ENCODE measurements at regions not wholly inside any gene's neighbourhood (a gene's known extent, or its start where the extent isn't known, plus 50 kb on each side); places are given as distances from the start of the nearest gene placed in this dataset.
"Not testable (repeated sequence)": the region's sequence is repeated elsewhere in the genome, so short reads cannot be mapped to it uniquely, and the experiment has no call there.

- WGBS, result no CpG with 5 or more reads among the region's 1 CpG
- no peaks in the 10 kb centered on the region for H3K79me1 ChIP-seq (replicated peaks; ENCODE audit: low read length, poor library complexity, severe bottlenecking)
These were observed 176.6 kb upstream of the TAB2 start for GRCh38 chr6:149140910-149141290.

GRCh38 chr6:149142924-149143429, 174.5 kb upstream of the TAB2 start:
- Histone ChIP-seq H3K9me3 (ENCODE audit: control insufficient read depth, low read length) (no peaks in the 10 kb centered on the region), H2AK5ac (ENCODE audit: low read length, severe bottlenecking) (no peak overlapping the region), H4K91ac (ENCODE audit: low read length) (no peak overlapping the region), H3K79me1 (replicated peaks; ENCODE audit: low read length, poor library complexity, severe bottlenecking) (no peaks in the 10 kb centered on the region), H3K23ac (ENCODE audit: low read length in 2 of 2) (no peak overlapping the region), H4K8ac (ENCODE audit: low read length) (no peak overlapping the region), H3K4me3 (ENCODE audit: insufficient read depth in 1 of 2, low read depth in 1 of 2, low read length in 2 of 2) (no peak overlapping the region), H3K4me2 (ENCODE audit: low read length, poor library complexity, severe bottlenecking) (no peak overlapping the region), H3K27ac (ENCODE audit: low read length, poor library complexity, severe bottlenecking) (no peak overlapping the region), H3K36me3 (ENCODE audit: control insufficient read depth in 1 of 2, insufficient read depth in 2 of 2, low read depth in 1 of 2, low read length in 2 of 2) (no peaks in the 10 kb centered on the region), H3K4ac (ENCODE audit: low read depth in 1 of 2, low read length in 2 of 2) (no peak overlapping the region), H3K4me1 (ENCODE audit: control insufficient read depth, insufficient read depth, low read depth, low read length) (no peaks in the 10 kb centered on the region), H3K27me3 (ENCODE audit: control insufficient read depth in 1 of 2, insufficient read depth in 1 of 2, low read length in 2 of 2) (no peaks in the 10 kb centered on the region), H3K18ac (ENCODE audit: low read depth in 1 of 2, low read length in 2 of 2) (no peak overlapping the region), H3K14ac (ENCODE audit: low read length in 2 of 2) (no peak overlapping the region), H2BK12ac (ENCODE audit: low read length in 2 of 2) (no peak overlapping the region), H2BK15ac (ENCODE audit: low read depth, poor library complexity, severe bottlenecking) (no peak overlapping the region), H2AFZ (ENCODE audit: low read depth, low read length) (no peak overlapping the region), H2BK120ac (ENCODE audit: low read depth, low read length) (no peak overlapping the region), H3K9ac (ENCODE audit: low read length) (no peak overlapping the region), H2BK5ac (ENCODE audit: low read depth, low read length, poor library complexity, severe bottlenecking) (no peak overlapping the region)
- DNase-seq, result no peak
- WGBS, result 94% methylated on average over 1 of the region's 2 CpGs

More at GRCh38 chr6:149140910-149141290, 176.6 kb upstream of the TAB2 start:
- H2BK12ac ChIP-seq (ENCODE audit: low read length in 2 of 2), result no peak overlapping the region
- no peak overlapping the region for H3K4me2 ChIP-seq (ENCODE audit: low read length, poor library complexity, severe bottlenecking)
- H3K9me3 ChIP-seq (ENCODE audit: control insufficient read depth, low read length), result no peaks in the 10 kb centered on the region
- DNase-seq, result no peak
- H4K8ac ChIP-seq (ENCODE audit: low read length), result no peak overlapping the region
- H3K4me1 ChIP-seq (ENCODE audit: control insufficient read depth, insufficient read depth, low read depth, low read length), result no peaks in the 10 kb centered on the region
- H2AFZ ChIP-seq (ENCODE audit: low read depth, low read length), result no peak overlapping the region
- H3K4me3 ChIP-seq (ENCODE audit: insufficient read depth in 1 of 2, low read depth in 1 of 2, low read length in 2 of 2), result no peak overlapping the region
- no peak overlapping the region for H3K14ac ChIP-seq (ENCODE audit: low read length in 2 of 2)
- H3K18ac ChIP-seq (ENCODE audit: low read depth in 1 of 2, low read length in 2 of 2), result no peak overlapping the region
- H4K91ac ChIP-seq (ENCODE audit: low read length), result no peak overlapping the region
- H2AK5ac ChIP-seq (ENCODE audit: low read length, severe bottlenecking), result no peak overlapping the region
- H3K23ac ChIP-seq (ENCODE audit: low read length in 2 of 2), result no peak overlapping the region
- H3K36me3 ChIP-seq (ENCODE audit: control insufficient read depth in 1 of 2, insufficient read depth in 2 of 2, low read depth in 1 of 2, low read length in 2 of 2), result no peaks in the 10 kb centered on the region
- no peak overlapping the region for H3K9ac ChIP-seq (ENCODE audit: low read length)
- H3K27ac ChIP-seq (ENCODE audit: low read length, poor library complexity, severe bottlenecking), result no peak overlapping the region
- no peak overlapping the region for H2BK5ac ChIP-seq (ENCODE audit: low read depth, low read length, poor library complexity, severe bottlenecking)
- H3K27me3 ChIP-seq (ENCODE audit: control insufficient read depth in 1 of 2, insufficient read depth in 1 of 2, low read length in 2 of 2), result no peaks in the 10 kb centered on the region
- no peak overlapping the region for H2BK120ac ChIP-seq (ENCODE audit: low read depth, low read length)
- no peak overlapping the region for H2BK15ac ChIP-seq (ENCODE audit: low read depth, poor library complexity, severe bottlenecking)
- H3K4ac ChIP-seq (ENCODE audit: low read depth in 1 of 2, low read length in 2 of 2), result no peak overlapping the region

- not testable (repeated sequence) for H2BK120ac ChIP-seq (ENCODE audit: low read depth, low read length); H4K8ac ChIP-seq (ENCODE audit: low read length); H2BK12ac ChIP-seq (ENCODE audit: low read length in 2 of 2); H3K79me1 ChIP-seq (replicated peaks; ENCODE audit: low read length, poor library complexity, severe bottlenecking); H2BK15ac ChIP-seq (ENCODE audit: low read depth, poor library complexity, severe bottlenecking); H3K9ac ChIP-seq (ENCODE audit: low read length); H3K27ac ChIP-seq (ENCODE audit: low read length, poor library complexity, severe bottlenecking); H2AK5ac ChIP-seq (ENCODE audit: low read length, severe bottlenecking); H4K91ac ChIP-seq (ENCODE audit: low read length); H3K18ac ChIP-seq (ENCODE audit: low read depth in 1 of 2, low read length in 2 of 2); H3K4me3 ChIP-seq (ENCODE audit: insufficient read depth in 1 of 2, low read depth in 1 of 2, low read length in 2 of 2); H2AFZ ChIP-seq (ENCODE audit: low read depth, low read length); H3K9me3 ChIP-seq (ENCODE audit: control insufficient read depth, low read length); H3K14ac ChIP-seq (ENCODE audit: low read length in 2 of 2); H3K27me3 ChIP-seq (ENCODE audit: control insufficient read depth in 1 of 2, insufficient read depth in 1 of 2, low read length in 2 of 2); H3K4me1 ChIP-seq (ENCODE audit: control insufficient read depth, insufficient read depth, low read depth, low read length); H3K4me2 ChIP-seq (ENCODE audit: low read length, poor library complexity, severe bottlenecking); H3K36me3 ChIP-seq (ENCODE audit: control insufficient read depth in 1 of 2, insufficient read depth in 2 of 2, low read depth in 1 of 2, low read length in 2 of 2); H2BK5ac ChIP-seq (ENCODE audit: low read depth, low read length, poor library complexity, severe bottlenecking); DNase-seq; H3K23ac ChIP-seq (ENCODE audit: low read length in 2 of 2); H3K4ac ChIP-seq (ENCODE audit: low read depth in 1 of 2, low read length in 2 of 2)
These were observed 171.7 kb upstream of the TAB2 start for GRCh38 chr6:149145800-149146199.

GRCh38 chr6:149147195-149147594, 170.3 kb upstream of the TAB2 start:
- Histone ChIP-seq H2AFZ (ENCODE audit: low read depth, low read length) (no peak overlapping the region), H3K9ac (ENCODE audit: low read length) (no peak overlapping the region), H3K4me2 (ENCODE audit: low read length, poor library complexity, severe bottlenecking) (no peak overlapping the region), H3K4me3 (ENCODE audit: insufficient read depth in 1 of 2, low read depth in 1 of 2, low read length in 2 of 2) (no peak overlapping the region), H4K91ac (ENCODE audit: low read length) (no peak overlapping the region), H2BK12ac (ENCODE audit: low read length in 2 of 2) (no peak overlapping the region), H3K79me1 (replicated peaks; ENCODE audit: low read length, poor library complexity, severe bottlenecking) (no peaks in the 10 kb centered on the region), H3K4me1 (ENCODE audit: control insufficient read depth, insufficient read depth, low read depth, low read length) (no peaks in the 10 kb centered on the region), H2AK5ac (ENCODE audit: low read length, severe bottlenecking) (no peak overlapping the region), H3K23ac (ENCODE audit: low read length in 2 of 2) (no peak overlapping the region), H3K9me3 (ENCODE audit: control insufficient read depth, low read length) (no peaks in the 10 kb centered on the region), H2BK15ac (ENCODE audit: low read depth, poor library complexity, severe bottlenecking) (no peak overlapping the region), H3K18ac (ENCODE audit: low read depth in 1 of 2, low read length in 2 of 2) (no peak overlapping the region), H4K8ac (ENCODE audit: low read length) (no peak overlapping the region), H3K27ac (ENCODE audit: low read length, poor library complexity, severe bottlenecking) (no peak overlapping the region), H2BK5ac (ENCODE audit: low read depth, low read length, poor library complexity, severe bottlenecking) (no peak overlapping the region), H3K4ac (ENCODE audit: low read depth in 1 of 2, low read length in 2 of 2) (no peak overlapping the region), H2BK120ac (ENCODE audit: low read depth, low read length) (no peak overlapping the region), H3K36me3 (ENCODE audit: control insufficient read depth in 1 of 2, insufficient read depth in 2 of 2, low read depth in 1 of 2, low read length in 2 of 2) (no peaks in the 10 kb centered on the region), H3K27me3 (ENCODE audit: control insufficient read depth in 1 of 2, insufficient read depth in 1 of 2, low read length in 2 of 2) (no peaks in the 10 kb centered on the region), H3K14ac (ENCODE audit: low read length in 2 of 2) (no peak overlapping the region)
- DNase-seq, result no peak
- WGBS, result 38% methylated on average over 1 of the region's 3 CpGs

All from mesenchymal stem cell (in vitro differentiated cells and primary cell).